Activated gamma-delta T cell treated with anti-CD3 and anti-CD28 coated beads, Interleukin-2, amount 50 U/mL, for 16 hours (primary cell): ENCODE measurements at regions not wholly inside any gene's neighbourhood (a gene's known extent, or its start where the extent isn't known, plus 50 kb on each side); places are given as distances from the start of the nearest gene placed in this dataset.

Source experiments
- DNase-seq: peaks from one replicate; pipeline ENCODE4 v3.0.0-alpha.2; 2020; ENCODE audit warnings: low read depth

GRCh38 chr9:97747201-97747965 is 50.2 kb upstream of the XPA start:
- DNase-seq, result no peak

- DNase-seq, result no peak
These were observed 51.4 kb upstream of the XPA start for GRCh38 chr9:97748525-97748924.

GRCh38 chr9:97749928-97750327 is 52.8 kb upstream of the XPA start:
- no peak for DNase-seq

GRCh38 chr9:97751531-97751930 is 54.4 kb upstream of the XPA start:
- no peak for DNase-seq

GRCh38 chr9:97752274-97752673 is 55.1 kb upstream of the XPA start:
- no peak for DNase-seq

GRCh38 chr9:97753364-97753763 is 56.2 kb upstream of the XPA start:
- no peak for DNase-seq

GRCh38 chr9:97753975-97754374 is 56.8 kb upstream of the XPA start:
- DNase-seq, result no peak

GRCh38 chr9:97755618-97756267 is 58.6 kb upstream of the XPA start:
- no peak for DNase-seq

GRCh38 chr9:97756991-97757390 is 59.9 kb upstream of the XPA start:
- DNase-seq, result no peak

- no peak for DNase-seq
These were observed 61.3 kb upstream of the XPA start for GRCh38 chr9:97758334-97758916.

GRCh38 chr9:97759581-97760288 is 62.6 kb upstream of the XPA start:
- DNase-seq, result no peak

- DNase-seq, result no peak
These were observed 64.0 kb upstream of the XPA start for GRCh38 chr9:97761056-97761598.

GRCh38 chr9:97761879-97762278 is 64.7 kb upstream of the XPA start:
- no peak for DNase-seq

- no peak for DNase-seq
These were observed 66.7 kb upstream of the XPA start for GRCh38 chr9:97763874-97764273.

- DNase-seq, result no peak
These were observed 69.0 kb upstream of the XPA start for GRCh38 chr9:97766092-97766491.

- DNase-seq, result no peak
These were observed 69.5 kb upstream of the XPA start for GRCh38 chr9:97766610-97767009.

- no peak for DNase-seq
These were observed 70.8 kb upstream of the XPA start for GRCh38 chr9:97767891-97768290.

- no peak for DNase-seq
These were observed 71.6 kb upstream of the XPA start for GRCh38 chr9:97768746-97769145.

GRCh38 chr9:97769208-97769607 is 72.1 kb upstream of the XPA start:
- no peak for DNase-seq

GRCh38 chr9:97770808-97771372 is 73.8 kb upstream of the XPA start:
- DNase-seq, result no peak

- no peak for DNase-seq
These were observed 74.5 kb upstream of the XPA start for GRCh38 chr9:97771641-97772040.

- DNase-seq, result no peak
These were observed 75.0 kb upstream of the XPA start for GRCh38 chr9:97772145-97772544.
